GM12891 (cell line): ENCODE measurements at regions not wholly inside any gene's neighbourhood (a gene's known extent, or its start where the extent isn't known, plus 50 kb on each side); places are given as distances from the start of the nearest gene placed in this dataset.
A peak's percentile ranks its signal among the peaks of the same experiment; 100 is the strongest.
"Not testable (repeated sequence)": the region's sequence is repeated elsewhere in the genome, so short reads cannot be mapped to it uniquely, and the experiment has no call there.

Experiments
- DNase-seq: peaks from one replicate; pipeline ENCODE4 v3.0.0; 2011; ENCODE audit warnings: low spot score; ENCODE audit not compliant: insufficient read length
- FAIRE-seq: peaks from 2 replicates; lab custom pipeline; 2011; peaks lifted over from hg19 to GRCh38; lab: Jason Lieb, UNC

DNA sequence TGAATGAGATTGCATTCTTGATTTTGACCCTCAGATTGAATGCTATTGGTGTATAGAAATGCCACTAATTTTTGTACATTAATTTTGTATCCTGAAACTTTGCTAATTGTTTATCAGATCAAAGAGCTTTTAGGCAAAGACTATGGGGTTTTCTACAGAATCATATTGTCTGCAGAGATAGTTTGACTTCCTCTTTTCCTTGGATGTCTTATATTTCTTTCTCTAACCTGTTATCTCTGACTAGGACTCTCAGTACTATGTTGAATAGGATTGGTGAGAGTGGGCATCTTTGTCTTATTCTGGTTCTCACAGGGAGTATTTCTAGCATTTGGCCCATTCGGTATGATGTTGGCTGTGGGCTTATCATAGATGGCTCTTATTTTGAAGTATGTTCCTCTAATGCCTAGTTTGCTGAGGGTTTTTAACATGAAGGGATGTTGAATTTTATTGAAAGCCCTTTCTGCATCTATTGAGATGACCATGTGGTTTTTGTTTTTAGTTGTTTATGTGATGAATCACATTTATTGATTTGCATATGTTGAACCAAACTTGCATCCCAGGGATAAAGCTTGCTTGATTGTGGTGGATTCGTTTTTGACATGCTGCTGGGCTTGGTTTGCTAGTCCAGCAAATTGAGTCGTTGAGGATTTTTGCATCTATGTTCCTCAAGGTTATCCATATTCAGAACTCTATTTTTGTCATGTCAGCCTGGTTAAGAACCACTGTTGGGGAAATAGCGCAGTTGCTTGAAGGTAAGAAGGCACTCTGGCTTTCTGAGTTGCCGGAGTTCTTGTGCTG is 85.8 kb upstream of the NOTCH2NLA start:
- DNase-seq, FAIRE-seq: not testable (repeated sequence)

DNA sequence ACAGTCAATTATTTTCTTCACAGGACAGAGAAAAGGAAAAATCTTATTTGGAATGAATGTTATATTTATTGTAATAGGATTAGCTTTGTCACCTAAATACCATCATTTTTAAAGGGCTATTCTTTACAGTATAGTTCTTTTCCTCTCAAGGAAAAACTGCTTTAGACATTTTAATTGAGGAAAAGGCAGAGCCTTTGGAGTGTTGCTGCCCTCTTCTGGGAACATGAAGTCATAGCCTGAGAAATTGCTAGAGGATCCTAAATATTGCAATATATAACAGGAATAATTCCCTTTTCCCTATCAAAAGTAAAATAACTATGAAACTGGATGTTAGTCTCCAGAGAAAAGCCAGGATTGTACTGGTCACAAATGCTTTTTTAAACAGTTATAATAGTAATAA is 81.8 kb upstream of the NOTCH2NLA start:
- not testable (repeated sequence) for FAIRE-seq, DNase-seq

DNA sequence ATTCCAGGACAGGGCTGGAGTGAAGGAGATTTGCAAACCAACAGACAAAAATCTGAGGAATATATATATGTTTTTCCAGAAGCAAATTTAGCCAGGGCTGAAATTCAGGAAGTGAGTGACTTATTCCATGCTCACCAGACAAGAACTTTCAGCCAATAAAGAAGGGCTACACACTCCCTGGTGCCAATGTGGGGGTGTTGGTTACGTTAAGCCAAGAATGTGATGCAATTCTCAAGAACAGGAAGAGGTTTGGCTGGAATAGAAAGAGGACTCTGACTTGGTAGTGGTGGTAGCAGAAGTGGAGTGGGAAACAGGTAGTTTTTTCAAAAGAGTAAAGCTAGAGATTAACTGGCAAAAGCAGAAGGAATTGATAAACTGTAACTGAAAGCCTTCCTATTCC is 80.6 kb upstream of the NOTCH2NLA start:
- FAIRE-seq: not testable (repeated sequence)

DNA sequence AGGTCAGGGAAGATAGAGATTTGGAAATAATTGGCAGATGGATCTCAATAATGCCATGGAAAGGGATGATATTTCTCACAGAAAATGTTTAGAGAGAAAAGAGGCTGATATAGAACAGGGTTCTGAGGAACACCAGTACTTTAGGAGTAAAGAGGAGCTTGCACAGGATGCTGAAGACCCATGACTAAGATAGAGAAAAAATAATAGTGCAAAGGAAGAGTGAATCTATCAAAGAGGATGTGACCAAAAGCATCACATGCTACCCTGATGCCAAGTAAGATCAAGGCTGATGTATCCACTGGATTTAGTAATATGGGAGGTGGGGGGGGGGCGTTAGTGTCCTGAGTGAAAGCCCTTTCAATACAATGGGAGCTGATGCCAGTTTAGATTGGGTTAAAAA is 80.1 kb upstream of the NOTCH2NLA start:
- FAIRE-seq, DNase-seq: not testable (repeated sequence)

More for the DNA sequence above, 80.6 kb upstream of the NOTCH2NLA start:
- not testable (repeated sequence) for DNase-seq

DNA sequence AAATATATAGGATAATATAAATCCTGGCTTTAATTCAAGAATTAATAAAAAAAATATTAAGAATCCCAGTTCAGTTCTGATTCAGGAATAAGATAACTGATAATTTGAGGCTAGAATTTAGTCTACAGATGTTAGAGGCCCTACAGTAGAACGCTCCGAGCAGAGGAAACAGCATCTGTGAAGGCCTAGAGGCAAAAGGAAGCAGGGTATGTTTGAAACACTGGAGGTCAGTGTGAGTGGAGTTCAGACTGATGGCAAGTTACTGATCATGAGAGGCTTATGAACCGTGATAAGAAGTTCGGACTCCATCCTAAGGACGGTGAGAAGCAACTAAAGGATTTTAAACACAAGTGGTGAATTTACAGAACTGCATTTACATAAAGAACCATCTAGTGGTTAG is 79.3 kb upstream of the NOTCH2NLA start:
- not testable (repeated sequence) for DNase-seq, FAIRE-seq

DNA sequence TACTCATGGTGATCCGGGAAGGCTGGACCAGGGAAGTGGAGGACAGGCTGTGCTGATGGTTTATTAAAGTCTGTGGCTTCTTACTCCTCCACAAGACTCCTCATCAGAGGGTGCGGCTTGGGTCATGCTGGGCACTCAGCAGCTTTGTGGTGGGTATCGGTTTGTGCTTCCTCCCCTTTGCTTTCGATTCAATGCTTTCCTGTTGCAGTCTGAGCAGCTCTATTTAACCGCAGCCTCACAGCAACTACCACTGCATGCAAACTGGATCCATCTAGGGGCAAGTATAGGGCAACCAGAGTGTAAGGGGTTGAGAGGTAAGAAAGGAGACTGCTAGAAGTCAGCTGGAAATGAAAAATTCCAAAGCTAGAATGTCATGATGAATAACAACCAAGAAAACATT is 78.8 kb upstream of the NOTCH2NLA start:
- FAIRE-seq, DNase-seq: not testable (repeated sequence)

DNA sequence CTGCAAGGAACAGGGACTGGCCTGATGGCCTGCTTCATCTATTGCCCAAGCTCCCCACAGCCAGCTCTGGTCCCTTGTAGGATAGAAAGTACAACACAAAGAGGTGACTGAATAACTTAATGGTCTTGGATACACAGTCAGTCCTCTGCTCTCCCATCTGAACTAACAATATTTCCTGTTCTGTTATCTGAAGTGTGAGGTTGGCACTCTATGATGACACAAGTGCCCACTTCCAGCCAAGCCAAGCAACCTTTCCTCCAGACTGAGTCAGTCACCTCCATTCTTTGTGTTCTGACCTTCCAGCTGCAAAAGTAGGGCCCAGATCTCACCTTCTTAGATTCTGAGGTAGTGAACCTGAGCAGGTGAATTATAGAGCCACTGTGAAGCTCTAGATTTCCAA is 77.8 kb upstream of the NOTCH2NLA start:
- not testable (repeated sequence) for DNase-seq

DNA sequence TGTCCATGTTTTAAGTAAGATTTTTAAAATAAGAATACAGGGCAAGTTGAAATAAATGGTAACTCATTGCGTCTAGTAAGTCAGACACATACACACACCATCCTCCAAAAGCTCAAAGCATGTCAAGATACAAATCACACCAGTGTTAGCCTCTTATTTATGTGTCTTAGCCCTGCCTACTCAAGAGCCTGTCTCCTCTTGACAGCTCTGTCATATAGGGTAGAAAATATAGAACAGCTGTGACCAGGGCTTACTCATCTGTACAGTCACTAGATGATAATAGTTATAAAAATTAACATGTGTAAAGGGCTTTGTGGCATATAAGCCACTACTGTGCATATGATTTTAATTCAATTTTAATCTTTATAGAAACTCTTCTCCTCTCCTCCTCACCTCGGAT is 76.6 kb upstream of the NOTCH2NLA start:
- not testable (repeated sequence) for DNase-seq, FAIRE-seq

More for the DNA sequence above, 77.8 kb upstream of the NOTCH2NLA start:
- FAIRE-seq: not testable (repeated sequence)

DNA sequence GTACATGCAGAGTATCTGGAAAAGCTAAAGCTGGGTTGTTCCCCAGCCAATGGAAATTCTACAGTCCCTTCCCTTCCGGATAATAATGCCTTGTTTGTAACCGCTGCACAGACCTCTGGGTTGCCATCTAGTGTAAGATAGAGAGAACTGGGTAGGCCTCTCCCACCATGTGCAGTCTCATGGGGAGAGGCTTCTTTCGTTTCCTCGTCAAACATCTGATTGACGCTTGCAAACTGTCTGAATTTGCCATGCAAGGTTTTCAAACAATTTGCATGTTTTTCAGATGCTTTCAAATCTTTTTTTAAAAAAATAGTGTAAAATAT is 69.7 kb upstream of the NOTCH2NLA start:
- DNase-seq, FAIRE-seq: not testable (repeated sequence)

DNA sequence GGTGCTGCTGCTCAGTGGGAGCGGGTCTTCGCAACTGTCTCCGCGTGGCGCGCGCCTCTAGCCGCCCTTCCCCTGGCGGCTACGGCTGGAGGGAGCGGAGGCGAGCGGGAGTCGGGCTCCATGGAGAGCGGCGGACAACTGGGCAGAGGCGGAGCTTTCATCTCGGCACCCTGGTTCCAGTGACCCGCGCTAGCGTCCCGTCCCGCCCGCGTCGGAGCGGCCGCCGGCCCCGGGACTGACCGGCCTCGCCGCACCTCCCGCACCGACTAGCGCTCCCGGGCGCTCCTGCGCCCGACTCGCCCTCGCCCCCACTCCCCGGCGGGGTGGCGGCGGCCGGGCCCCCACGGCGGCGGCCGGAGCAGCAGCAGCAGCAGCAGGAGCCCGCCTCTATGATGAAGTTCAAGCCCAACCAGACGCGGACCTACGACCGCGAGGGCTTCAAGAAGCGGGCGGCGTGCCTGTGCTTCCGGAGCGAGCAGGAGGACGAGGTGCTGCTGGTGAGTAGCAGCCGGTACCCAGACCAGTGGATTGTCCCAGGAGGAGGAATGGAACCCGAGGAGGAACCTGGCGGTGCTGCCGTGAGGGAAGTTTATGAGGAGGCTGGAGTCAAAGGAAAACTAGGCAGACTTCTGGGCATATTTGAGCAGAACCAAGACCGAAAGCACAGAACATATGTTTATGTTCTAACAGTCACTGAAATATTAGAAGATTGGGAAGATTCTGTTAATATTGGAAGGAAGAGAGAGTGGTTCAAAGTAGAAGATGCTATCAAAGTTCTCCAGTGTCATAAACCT is 69.2 kb upstream of the NOTCH2NLA start:
- not testable (repeated sequence) for DNase-seq, FAIRE-seq

DNA sequence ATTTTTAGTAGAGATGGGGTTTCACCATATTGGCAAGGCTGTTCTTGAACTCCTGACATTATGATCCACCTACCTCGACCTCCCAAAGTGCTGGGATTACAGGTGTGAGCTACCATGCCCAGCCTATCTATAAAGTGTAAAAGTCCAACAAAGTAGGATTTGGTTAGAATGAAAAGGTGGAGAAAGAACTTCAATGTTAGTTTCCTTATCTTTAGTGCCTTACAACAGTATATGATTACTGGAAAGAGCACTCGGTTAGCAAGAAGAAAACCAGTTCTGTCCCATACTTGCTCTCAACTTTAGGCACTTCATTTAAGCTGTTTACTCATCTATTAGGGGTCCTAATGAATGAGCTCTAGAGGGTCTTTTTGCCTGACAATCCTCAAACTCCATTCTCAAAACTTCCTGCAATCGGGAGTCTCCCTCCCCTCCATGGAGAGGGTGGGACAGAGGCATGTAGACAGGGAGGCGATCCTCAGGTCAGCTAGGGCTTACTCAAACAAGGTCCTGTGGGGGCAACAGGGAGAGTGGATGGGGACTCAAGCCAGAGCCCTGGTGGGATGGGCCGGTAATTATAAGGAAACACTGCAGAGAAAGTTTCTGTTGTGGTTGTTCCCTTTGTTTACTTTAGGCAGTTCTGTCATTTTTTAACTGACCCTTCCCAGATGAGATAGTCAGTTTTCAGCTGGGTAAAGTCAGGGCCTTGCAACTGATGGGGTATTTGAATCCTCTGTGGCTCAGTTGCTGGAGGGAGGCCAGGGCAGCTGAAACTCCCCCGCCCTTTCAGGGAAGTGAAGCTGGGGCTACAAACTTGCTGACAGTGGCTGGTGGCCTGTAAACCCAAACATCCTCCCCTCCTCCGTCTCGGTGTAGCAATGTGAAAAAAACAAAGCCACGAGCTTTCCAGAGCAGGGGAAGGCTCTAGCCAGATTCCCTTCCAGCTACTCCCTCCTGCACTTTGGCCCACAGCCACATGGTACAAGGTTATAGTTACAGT is 64.4 kb upstream of the NOTCH2NLA start:
- peak; percentile 94 for FAIRE-seq
- DNase-seq: not testable (repeated sequence)

DNA sequence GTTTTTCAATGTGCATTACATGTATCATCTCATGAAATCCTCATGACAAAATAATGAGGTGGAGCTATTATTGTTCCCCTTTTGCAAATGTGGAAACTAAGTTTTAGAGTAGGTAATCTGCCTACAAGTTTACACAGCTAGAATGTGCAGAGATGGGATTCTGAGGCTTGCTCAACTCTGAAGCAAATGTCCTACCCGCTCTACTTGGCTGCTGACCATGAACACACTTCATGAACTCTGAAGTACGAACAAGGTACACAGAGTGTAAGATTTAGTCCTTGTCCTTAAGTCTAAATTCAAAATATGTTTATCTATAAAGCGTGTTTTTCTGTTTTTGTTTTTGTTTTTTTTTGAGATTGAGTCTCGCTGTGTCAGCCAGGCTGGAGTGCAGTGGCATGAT is 63.6 kb upstream of the NOTCH2NLA start:
- not testable (repeated sequence) for FAIRE-seq, DNase-seq

DNA sequence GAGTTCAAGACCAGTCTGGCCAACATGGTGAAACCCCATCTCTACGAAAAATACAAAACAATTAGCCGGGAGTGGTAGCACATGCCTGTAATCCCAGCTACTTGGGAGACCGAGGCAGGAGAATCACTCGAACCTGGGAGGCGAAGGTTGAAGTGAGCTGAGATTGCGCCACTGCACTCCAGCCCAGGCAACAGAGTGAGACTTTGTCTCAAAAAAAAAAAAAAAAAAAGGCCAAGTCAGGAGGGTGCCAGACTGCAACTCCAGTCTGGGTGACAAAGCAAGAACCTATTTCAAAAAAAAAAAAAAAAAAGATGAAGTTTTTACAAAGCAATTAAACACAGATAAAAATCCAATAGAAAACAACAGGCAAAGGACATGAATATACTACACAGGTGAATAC is 59.1 kb upstream of the NOTCH2NLA start:
- DNase-seq, FAIRE-seq: not testable (repeated sequence)

DNA sequence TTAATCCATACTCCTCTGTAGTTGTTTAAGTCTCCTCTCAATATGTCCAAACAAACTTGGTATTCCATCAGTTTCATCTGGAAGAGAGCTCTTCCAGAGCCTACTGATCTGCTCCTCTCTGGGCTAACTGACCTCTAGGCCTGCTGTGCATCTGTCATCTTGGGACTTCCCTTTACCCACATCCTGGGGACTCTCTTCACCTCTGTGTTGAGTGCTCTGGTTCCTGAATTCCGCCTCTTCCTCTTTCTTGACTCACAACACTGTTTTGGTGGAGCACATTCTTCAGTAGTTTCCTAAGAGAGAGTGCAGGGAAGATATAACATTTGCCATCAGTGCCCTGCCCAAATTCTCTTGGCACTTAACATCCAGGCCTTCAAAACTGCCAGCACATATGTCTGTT is 55.9 kb upstream of the NOTCH2NLA start:
- not testable (repeated sequence) for DNase-seq, FAIRE-seq

DNA sequence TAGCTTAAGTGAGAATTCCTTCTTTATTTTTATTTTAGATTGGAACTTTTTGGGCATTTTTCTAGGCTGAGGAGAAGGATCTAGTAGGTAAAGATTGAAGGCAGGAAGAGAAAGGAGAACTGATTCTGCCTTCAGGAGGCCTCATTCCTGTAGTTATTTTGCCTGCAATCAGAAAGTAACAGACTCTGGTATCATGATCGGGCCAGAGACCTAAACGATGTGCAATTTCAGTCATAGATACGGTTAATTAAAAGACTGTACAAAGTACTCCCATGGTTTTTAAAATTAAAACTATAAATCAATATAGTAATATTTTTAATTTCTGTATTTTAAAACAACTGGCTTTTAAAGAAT is 54.7 kb upstream of the NOTCH2NLA start:
- DNase-seq, FAIRE-seq: not testable (repeated sequence)

DNA sequence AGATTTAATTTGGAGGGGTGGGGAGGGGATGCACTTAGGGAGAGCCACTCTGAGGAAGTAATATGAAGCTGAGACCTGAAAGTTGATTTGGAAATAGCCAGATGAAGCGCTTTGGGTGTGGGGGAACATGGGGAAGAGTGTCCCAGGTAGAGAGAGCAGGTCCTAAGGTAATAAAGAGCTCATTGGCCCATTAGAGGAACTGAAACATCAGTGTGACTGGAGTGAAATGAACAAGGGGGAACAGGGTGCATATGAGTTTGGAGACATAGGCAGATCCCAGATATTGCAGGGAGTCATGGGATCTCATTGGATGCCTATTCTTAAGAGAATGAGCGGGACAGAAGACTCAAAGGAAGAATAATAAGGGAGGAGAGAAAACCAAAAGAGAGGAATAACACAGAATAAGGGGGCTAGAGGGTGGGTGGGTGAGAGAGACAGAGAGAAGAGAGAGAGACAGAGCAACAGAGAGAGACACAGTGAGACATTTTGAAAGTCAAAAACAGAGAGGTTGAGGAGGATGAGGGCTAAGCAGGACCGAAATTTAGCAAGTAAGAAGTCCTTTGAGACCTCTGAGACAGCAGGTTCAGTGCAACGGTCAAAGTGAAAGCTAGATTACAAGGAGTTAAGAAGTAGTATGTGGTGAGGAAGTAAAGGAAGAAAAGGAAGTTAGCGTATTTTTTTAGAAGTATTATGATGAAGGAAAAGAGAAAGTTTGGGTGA is 54.1 kb upstream of the NOTCH2NLA start:
- DNase-seq, FAIRE-seq: not testable (repeated sequence)

DNA sequence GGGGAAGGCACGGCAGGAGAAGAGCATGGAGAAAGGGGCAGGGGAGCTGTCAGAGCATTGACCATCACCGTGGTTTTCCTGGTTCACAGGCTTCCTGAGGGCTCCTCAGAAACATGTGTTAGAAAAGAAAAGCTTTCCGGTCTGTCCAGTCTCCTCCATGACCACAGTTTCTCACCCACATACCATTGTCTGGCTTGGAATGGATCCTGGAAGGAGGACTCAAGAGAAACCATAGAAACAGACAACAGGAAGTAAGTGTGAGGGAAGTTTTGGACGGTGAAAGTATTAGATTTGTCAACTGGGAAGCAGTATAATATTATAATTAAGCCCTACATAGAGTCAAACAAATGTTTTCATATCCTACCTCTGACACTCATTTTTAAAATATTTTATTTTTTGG is 52.7 kb upstream of the NOTCH2NLA start:
- not testable (repeated sequence) for DNase-seq, FAIRE-seq

DNA sequence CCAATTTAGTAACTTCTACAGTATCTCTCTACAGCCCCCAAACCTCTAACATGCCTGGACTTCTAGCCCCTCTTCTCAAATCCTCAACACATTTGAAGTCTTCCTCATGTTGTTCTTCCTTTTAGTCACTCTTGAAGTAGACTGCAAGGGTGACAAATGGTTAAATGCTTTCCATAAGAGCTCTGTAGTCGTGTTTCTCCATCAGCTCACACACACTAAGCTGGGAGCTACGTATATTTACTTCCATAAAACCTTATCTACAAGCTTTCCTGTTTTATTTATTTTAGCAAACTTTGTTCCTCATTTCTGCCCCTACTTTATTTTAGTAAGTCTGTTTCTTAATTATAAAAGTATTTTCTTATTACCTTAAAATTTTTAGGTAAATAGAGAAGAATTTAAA is 49.9 kb upstream of the NOTCH2NLA start:
- FAIRE-seq, DNase-seq: not testable (repeated sequence)
